ENCODE measurements at regions not wholly inside any gene's neighbourhood (a gene's known extent, or its start where the extent isn't known, plus 50 kb on each side); places are given as distances from the start of the nearest gene placed in this dataset.

DNA sequence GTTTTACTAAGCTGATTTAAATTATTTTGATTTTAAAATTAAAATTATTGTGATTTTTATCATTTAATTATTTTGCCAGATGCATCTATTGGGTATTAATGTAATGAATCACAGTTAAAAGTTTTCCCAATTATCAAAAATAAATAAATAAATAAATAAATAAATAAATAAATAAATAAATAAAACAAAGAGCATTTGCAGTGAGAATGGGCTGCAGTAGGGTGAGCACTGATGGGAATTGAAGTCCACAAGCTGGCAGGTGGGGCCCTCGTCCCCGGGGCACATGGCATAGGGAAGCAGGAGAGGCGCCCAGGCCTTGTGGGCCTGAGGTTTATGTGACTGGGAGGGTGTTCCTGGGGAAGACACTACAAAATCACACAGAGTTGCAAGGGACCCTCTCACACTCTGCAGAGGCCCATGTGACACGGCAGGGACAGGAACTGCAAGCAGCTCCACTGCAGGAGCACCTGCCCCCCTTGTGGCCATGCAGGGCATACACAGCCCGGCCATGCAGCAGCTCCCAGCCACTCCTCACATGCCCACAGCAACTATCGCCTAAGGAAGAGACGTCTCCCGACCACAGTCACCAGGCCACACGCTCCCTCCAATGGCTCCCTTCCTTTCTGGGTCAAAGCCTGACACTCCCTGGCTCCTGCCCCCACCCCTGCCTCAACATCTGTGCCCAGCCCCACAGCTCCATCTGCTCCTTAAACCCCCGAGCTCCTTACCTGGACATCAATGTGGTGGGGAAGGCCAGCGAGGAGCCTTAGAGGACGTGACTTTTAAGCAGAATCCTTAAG lies 256.3 kb upstream of the SFSWAP start:
- H3K4me3 ChIP-seq (ENCODE audit: insufficient read depth, low read depth, low read length) = no peak overlapping the region
- H3K14ac ChIP-seq (replicated peaks; ENCODE audit: low read depth, low read length) = no peak overlapping the region
- no peak overlapping the region for H3K4ac ChIP-seq (ENCODE audit: low read depth, low read length)
- no TSS peak for BruUV-seq (replicated peaks)
- TF ChIP-seq NFE2L2 (IDR thresholded peaks at IDR 0.05; ENCODE audit: low read depth, low read length) = no peak
- no peak for TF ChIP-seq FOS (IDR thresholded peaks at IDR 0.05; ENCODE audit: low read depth, low read length)
- TF ChIP-seq CEBPB (IDR thresholded peaks at IDR 0.05; ENCODE audit: low read depth, low read length) = no peak
- TF ChIP-seq, protein P1, sequence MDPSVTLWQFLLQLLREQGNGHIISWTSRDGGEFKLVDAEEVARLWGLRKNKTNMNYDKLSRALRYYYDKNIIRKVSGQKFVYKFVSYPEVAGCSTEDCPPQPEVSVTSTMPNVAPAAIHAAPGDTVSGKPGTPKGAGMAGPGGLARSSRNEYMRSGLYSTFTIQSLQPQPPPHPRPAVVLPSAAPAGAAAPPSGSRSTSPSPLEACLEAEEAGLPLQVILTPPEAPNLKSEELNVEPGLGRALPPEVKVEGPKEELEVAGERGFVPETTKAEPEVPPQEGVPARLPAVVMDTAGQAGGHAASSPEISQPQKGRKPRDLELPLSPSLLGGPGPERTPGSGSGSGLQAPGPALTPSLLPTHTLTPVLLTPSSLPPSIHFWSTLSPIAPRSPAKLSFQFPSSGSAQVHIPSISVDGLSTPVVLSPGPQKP (IDR thresholded peaks at IDR 0.05; ENCODE audit: borderline replicate concordance, low read depth, low read length) = no peak
- no peak for TF ChIP-seq RFX5 (IDR thresholded peaks at IDR 0.05; ENCODE audit: low read depth, low read length)
- no peak for TF ChIP-seq MXI1 (IDR thresholded peaks at IDR 0.05; ENCODE audit: borderline replicate concordance, low read depth, low read length)
- no peak for TF ChIP-seq SMC3 (IDR thresholded peaks at IDR 0.05; ENCODE audit: low read depth, low read length)
- TF ChIP-seq MAZ (IDR thresholded peaks at IDR 0.05; ENCODE audit: borderline replicate concordance, low read depth, low read length) = no peak
- TF ChIP-seq, protein P2, sequence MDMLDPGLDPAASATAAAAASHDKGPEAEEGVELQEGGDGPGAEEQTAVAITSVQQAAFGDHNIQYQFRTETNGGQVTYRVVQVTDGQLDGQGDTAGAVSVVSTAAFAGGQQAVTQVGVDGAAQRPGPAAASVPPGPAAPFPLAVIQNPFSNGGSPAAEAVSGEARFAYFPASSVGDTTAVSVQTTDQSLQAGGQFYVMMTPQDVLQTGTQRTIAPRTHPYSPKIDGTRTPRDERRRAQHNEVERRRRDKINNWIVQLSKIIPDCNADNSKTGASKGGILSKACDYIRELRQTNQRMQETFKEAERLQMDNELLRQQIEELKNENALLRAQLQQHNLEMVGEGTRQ (IDR thresholded peaks at IDR 0.05; ENCODE audit: low read depth, low read length) = no peak
- TF ChIP-seq, protein P3, sequence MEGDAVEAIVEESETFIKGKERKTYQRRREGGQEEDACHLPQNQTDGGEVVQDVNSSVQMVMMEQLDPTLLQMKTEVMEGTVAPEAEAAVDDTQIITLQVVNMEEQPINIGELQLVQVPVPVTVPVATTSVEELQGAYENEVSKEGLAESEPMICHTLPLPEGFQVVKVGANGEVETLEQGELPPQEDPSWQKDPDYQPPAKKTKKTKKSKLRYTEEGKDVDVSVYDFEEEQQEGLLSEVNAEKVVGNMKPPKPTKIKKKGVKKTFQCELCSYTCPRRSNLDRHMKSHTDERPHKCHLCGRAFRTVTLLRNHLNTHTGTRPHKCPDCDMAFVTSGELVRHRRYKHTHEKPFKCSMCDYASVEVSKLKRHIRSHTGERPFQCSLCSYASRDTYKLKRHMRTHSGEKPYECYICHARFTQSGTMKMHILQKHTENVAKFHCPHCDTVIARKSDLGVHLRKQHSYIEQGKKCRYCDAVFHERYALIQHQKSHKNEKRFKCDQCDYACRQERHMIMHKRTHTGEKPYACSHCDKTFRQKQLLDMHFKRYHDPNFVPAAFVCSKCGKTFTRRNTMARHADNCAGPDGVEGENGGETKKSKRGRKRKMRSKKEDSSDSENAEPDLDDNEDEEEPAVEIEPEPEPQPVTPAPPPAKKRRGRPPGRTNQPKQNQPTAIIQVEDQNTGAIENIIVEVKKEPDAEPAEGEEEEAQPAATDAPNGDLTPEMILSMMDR (conservative IDR thresholded peaks at IDR 0.05; ENCODE audit: low read depth, low read length) = no peak
- no peak for TF ChIP-seq CHD1 (IDR thresholded peaks at IDR 0.05; ENCODE audit: low read depth, low read length)
- TF ChIP-seq MAFK (IDR thresholded peaks at IDR 0.05; ENCODE audit: low read depth, low read length) = no peak
- no peak for TF ChIP-seq BHLHE40 (IDR thresholded peaks at IDR 0.05; ENCODE audit: low read depth, low read length)
- TF ChIP-seq RAD21 (IDR thresholded peaks at IDR 0.05; ENCODE audit: low read length) = no peak
- no peak for TF ChIP-seq POLR2A (IDR thresholded peaks at IDR 0.05; ENCODE audit: low read depth, low read length)
- no peak for TF ChIP-seq RCOR1 (IDR thresholded peaks at IDR 0.05; ENCODE audit: insufficient replicate concordance, low read length)
- CTCF ChIA-PET = no interaction called here
- in situ Hi-C loops (cut with MboI; ENCODE audit: low sequenced_read_pairs) = no loop called here
- DNase-seq (no peak), ATAC-seq (ENCODE audit: low read depth) (no peak)
- no peak overlapping the region for H4K91ac ChIP-seq (ENCODE audit: insufficient read depth, low read depth, low read length)
- H2BK5ac ChIP-seq (ENCODE audit: low read depth, low read length, poor library complexity, severe bottlenecking) = no peak overlapping the region
- H3K79me1 ChIP-seq (ENCODE audit: low read depth in 1 of 2, low read length in 2 of 2) = no peaks in the 10 kb centered on the region
- no peaks in the 10 kb centered on the region for H4K20me1 ChIP-seq (ENCODE audit: insufficient read depth, low read length)
- H2BK20ac ChIP-seq (ENCODE audit: low read depth, low read length) = no peak overlapping the region
- H2AK5ac ChIP-seq (ENCODE audit: low read depth, low read length) = no peak overlapping the region
- no peak overlapping the region for H4K8ac ChIP-seq (ENCODE audit: low read depth in 2 of 2, low read length in 2 of 2)
- H3K36me3 ChIP-seq (ENCODE audit: control insufficient read depth, insufficient read depth, low read length) = no peaks in the 10 kb centered on the region
- H3K4me2 ChIP-seq (ENCODE audit: low read depth, low read length) = no peak overlapping the region
- no peak overlapping the region for H2AK9ac ChIP-seq (replicated peaks; ENCODE audit: low read depth, low read length, poor library complexity)
- peaks cover 28% of the 10 kb centered on the region for H3K9me3 ChIP-seq (ENCODE audit: control insufficient read depth, insufficient read depth, low read length)
- no peak overlapping the region for H3K18ac ChIP-seq (ENCODE audit: low read depth, low read length)
- WGBS, 2 experiments (ENCODE audit: extremely low coverage in 2 of 2, insufficient read length in 1 of 2) = 17% methylated on average over 1 of the region's 12 CpGs; no CpG with 5 or more reads in 1 of the 2 experiments
- no peaks in the 10 kb centered on the region for H3K9me1 ChIP-seq (ENCODE audit: insufficient read depth, low read length)
- no peaks in the 10 kb centered on the region for H3K4me1 ChIP-seq (ENCODE audit: control insufficient read depth, insufficient read depth, low read length)
- H2AFZ ChIP-seq (replicated peaks; ENCODE audit: low read length, poor library complexity) = no peak overlapping the region
- no peak overlapping the region for H3K9ac ChIP-seq (ENCODE audit: low read depth, low read length)
- H3K56ac ChIP-seq (ENCODE audit: extremely low read depth, insufficient read depth, low read length) = no peak overlapping the region
- intact Hi-C loops (cut with micrococcal nuclease) = no loop called here
- no peak overlapping the region for H4K5ac ChIP-seq (ENCODE audit: low read depth, low read length)
- no peaks in the 10 kb centered on the region for H3K27me3 ChIP-seq (ENCODE audit: control insufficient read depth, insufficient read depth, low read length)
- no peak overlapping the region for H3K23ac ChIP-seq (ENCODE audit: low read depth, low read length)
- dilution Hi-C loops (cut with HindIII; ENCODE audit: low sequenced_read_pairs, unreplicated experiment) = no loop called here
- H2BK15ac ChIP-seq (ENCODE audit: low read depth, low read length) = no peak overlapping the region
- no peak overlapping the region for H2BK120ac ChIP-seq (ENCODE audit: low read depth, low read length)
- POLR2A ChIA-PET (ENCODE audit: unreplicated experiment) = no interaction called here
- H3K27ac ChIP-seq (ENCODE audit: insufficient read depth, low read length) = no peak overlapping the region

Data from IMR-90 (cell line).